ENCODE measurements at regions not wholly inside any gene's neighbourhood (a gene's known extent, or its start where the extent isn't known, plus 50 kb on each side); places are given as distances from the start of the nearest gene placed in this dataset.
A peak's percentile ranks its signal among the peaks of the same experiment; 100 is the strongest.

GRCh38 chr2:12282780-12283695 is 433.7 kb upstream of the TRIB2 start:
- Histone ChIP-seq H3K36me3 (no peaks in the 10 kb centered on the region), H3K9me3 (no peaks in the 10 kb centered on the region), H3K27me3 (no peaks in the 10 kb centered on the region), H3K4me3 (no peak overlapping the region)
- no peak for DNase-seq

- Histone ChIP-seq H3K27me3 (no peaks in the 10 kb centered on the region), H3K9me3 (no peaks in the 10 kb centered on the region), H3K36me3 (no peaks in the 10 kb centered on the region), H3K4me3 (no peak overlapping the region)
- DNase-seq, result no peak
These were observed 432.7 kb upstream of the TRIB2 start for GRCh38 chr2:12284037-12284436.

- Histone ChIP-seq H3K36me3 (no peaks in the 10 kb centered on the region), H3K9me3 (no peaks in the 10 kb centered on the region), H3K27me3 (no peaks in the 10 kb centered on the region), H3K4me3 (no peak overlapping the region)
- DNase-seq, result no peak
These were observed 432.2 kb upstream of the TRIB2 start for GRCh38 chr2:12284487-12284886.

- DNase-seq, result no peak
- H3K27me3 ChIP-seq, result no peaks in the 10 kb centered on the region
- H3K36me3 ChIP-seq, result no peaks in the 10 kb centered on the region
- no peaks in the 10 kb centered on the region for H3K9me3 ChIP-seq
- no peak overlapping the region for H3K4me3 ChIP-seq
These were observed 430.4 kb upstream of the TRIB2 start for GRCh38 chr2:12286347-12286746.

- no peaks in the 10 kb centered on the region for H3K36me3 ChIP-seq
- H3K9me3 ChIP-seq, result no peaks in the 10 kb centered on the region
- DNase-seq, result peak; percentile 78
- H3K27me3 ChIP-seq, result no peaks in the 10 kb centered on the region
- H3K4me3 ChIP-seq, result peak overlapping the region; percentile 1; the same call in 1 of the 2 replicates
These were observed 429.4 kb upstream of the TRIB2 start for GRCh38 chr2:12287220-12287751.

- no peaks in the 10 kb centered on the region; the same call in 1 of the 2 replicates for H3K9me3 ChIP-seq
These were observed 428.7 kb upstream of the TRIB2 start for GRCh38 chr2:12288048-12288447.

GRCh38 chr2:12289120-12289802 is 427.5 kb upstream of the TRIB2 start:
- H3K27me3 ChIP-seq, result no peaks in the 10 kb centered on the region
- H3K4me3 ChIP-seq, result no peak overlapping the region
- H3K36me3 ChIP-seq, result no peaks in the 10 kb centered on the region
- H3K9me3 ChIP-seq, result peaks cover 3% of the 10 kb centered on the region
- no peak for DNase-seq

More at GRCh38 chr2:12288048-12288447, 428.7 kb upstream of the TRIB2 start:
- no peaks in the 10 kb centered on the region for H3K27me3 ChIP-seq
- no peak for DNase-seq
- no peak overlapping the region for H3K4me3 ChIP-seq
- H3K36me3 ChIP-seq, result no peaks in the 10 kb centered on the region

- Histone ChIP-seq H3K36me3 (no peaks in the 10 kb centered on the region), H3K27me3 (no peaks in the 10 kb centered on the region), H3K9me3 (peaks cover 3% of the 10 kb centered on the region), H3K4me3 (no peak overlapping the region)
- DNase-seq, result no peak
These were observed 425.4 kb upstream of the TRIB2 start for GRCh38 chr2:12291303-12291702.

- DNase-seq, result no peak
- Histone ChIP-seq H3K4me3 (no peak overlapping the region), H3K27me3 (no peaks in the 10 kb centered on the region), H3K9me3 (peaks cover 5% of the 10 kb centered on the region), H3K36me3 (no peaks in the 10 kb centered on the region)
These were observed 422.9 kb upstream of the TRIB2 start for GRCh38 chr2:12293874-12294273.

GRCh38 chr2:12295856-12296519 is 420.7 kb upstream of the TRIB2 start:
- Histone ChIP-seq H3K4me3 (no peak overlapping the region), H3K36me3 (no peaks in the 10 kb centered on the region), H3K9me3 (peaks cover 9% of the 10 kb centered on the region), H3K27me3 (no peaks in the 10 kb centered on the region)
- DNase-seq, result no peak

- Histone ChIP-seq H3K36me3 (no peaks in the 10 kb centered on the region), H3K9me3 (peaks cover 9% of the 10 kb centered on the region), H3K27me3 (no peaks in the 10 kb centered on the region), H3K4me3 (no peak overlapping the region)
- DNase-seq, result no peak
These were observed 419.8 kb upstream of the TRIB2 start for GRCh38 chr2:12296915-12297314.

GRCh38 chr2:12298352-12298751 is 418.4 kb upstream of the TRIB2 start:
- Histone ChIP-seq H3K27me3 (no peaks in the 10 kb centered on the region), H3K9me3 (peaks cover 8% of the 10 kb centered on the region), H3K4me3 (no peak overlapping the region), H3K36me3 (no peaks in the 10 kb centered on the region)
- DNase-seq, result no peak

- Histone ChIP-seq H3K9me3 (peaks cover 6% of the 10 kb centered on the region), H3K36me3 (no peaks in the 10 kb centered on the region), H3K27me3 (no peaks in the 10 kb centered on the region), H3K4me3 (no peak overlapping the region)
- no peak for DNase-seq
These were observed 417.3 kb upstream of the TRIB2 start for GRCh38 chr2:12299431-12299830.

GRCh38 chr2:12300019-12300602 is 416.6 kb upstream of the TRIB2 start:
- H3K36me3 ChIP-seq, result no peaks in the 10 kb centered on the region
- H3K9me3 ChIP-seq, result peaks cover 6% of the 10 kb centered on the region
- no peaks in the 10 kb centered on the region for H3K27me3 ChIP-seq
- no peak for DNase-seq
- H3K4me3 ChIP-seq, result no peak overlapping the region

- peak; percentile 75 for DNase-seq
These were observed 415.8 kb upstream of the TRIB2 start for GRCh38 chr2:12300927-12301326.

GRCh38 chr2:12302140-12302539 is 414.6 kb upstream of the TRIB2 start:
- no peak for DNase-seq
- no peak overlapping the region for H3K4me3 ChIP-seq
- no peaks in the 10 kb centered on the region for H3K27me3 ChIP-seq
- peaks cover 15% of the 10 kb centered on the region for H3K9me3 ChIP-seq
- no peaks in the 10 kb centered on the region for H3K36me3 ChIP-seq

More at GRCh38 chr2:12300927-12301326, 415.8 kb upstream of the TRIB2 start:
- H3K27me3 ChIP-seq, result no peaks in the 10 kb centered on the region
- peaks cover 12% of the 10 kb centered on the region for H3K9me3 ChIP-seq
- H3K4me3 ChIP-seq, result no peak overlapping the region
- no peaks in the 10 kb centered on the region for H3K36me3 ChIP-seq

- peaks cover 15% of the 10 kb centered on the region for H3K9me3 ChIP-seq
- no peak overlapping the region for H3K4me3 ChIP-seq
- no peaks in the 10 kb centered on the region for H3K36me3 ChIP-seq
- no peak for DNase-seq
- no peaks in the 10 kb centered on the region for H3K27me3 ChIP-seq
These were observed 414.0 kb upstream of the TRIB2 start for GRCh38 chr2:12302691-12303090.

Measured in MG63 (cell line).